ENCODE measurements at regions not wholly inside any gene's neighbourhood (a gene's known extent, or its start where the extent isn't known, plus 50 kb on each side); places are given as distances from the start of the nearest gene placed in this dataset.

DNA sequence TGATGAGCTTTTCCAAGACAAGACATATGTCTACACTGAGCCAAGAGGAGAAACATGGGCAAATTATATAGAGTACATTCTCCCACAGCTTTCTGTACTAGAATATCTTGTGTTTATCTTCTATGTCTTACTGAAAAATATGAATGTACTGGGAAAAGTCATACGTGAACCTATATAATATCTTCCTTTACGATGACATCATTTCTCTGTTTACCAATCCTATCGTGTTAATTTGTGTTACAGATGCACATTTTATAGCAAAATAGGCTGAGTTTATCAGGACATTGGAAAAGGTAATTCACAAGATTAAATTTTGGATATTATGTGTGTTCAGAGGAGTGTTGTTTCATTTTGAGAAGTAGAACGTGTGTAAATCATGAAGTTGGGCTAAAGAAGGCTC, 452.5 kb upstream of the THRB start:
- DNase-seq, result no peak

- no peak for DNase-seq
Observed at GRCh38 chr3:24951180-24951579, 456.5 kb upstream of the THRB start.

DNA sequence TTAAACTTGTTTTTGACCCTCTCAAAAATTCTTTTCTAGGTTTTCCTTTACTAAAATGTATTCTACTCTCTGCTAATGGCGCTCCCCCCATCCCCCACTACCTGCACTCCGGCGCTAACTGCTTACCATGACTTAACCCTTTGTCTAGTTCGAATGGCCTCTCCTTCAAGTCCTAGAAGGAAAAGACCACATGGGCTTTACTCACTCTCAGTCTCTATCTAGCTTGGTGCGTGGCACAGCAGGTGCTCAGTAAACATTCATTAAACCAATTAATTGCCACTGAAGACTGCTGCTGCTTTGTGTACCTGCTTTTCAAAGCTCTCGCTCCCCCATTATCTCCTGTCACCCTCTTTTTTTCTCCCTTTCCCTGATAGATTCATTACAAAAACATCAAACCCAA, 457.7 kb upstream of the THRB start:
- no peak for DNase-seq

- no peak for DNase-seq
Observed at GRCh38 chr3:24953060-24953771, 458.6 kb upstream of the THRB start.

GRCh38 chr3:24956613-24957012, 462.0 kb upstream of the THRB start:
- no peak for DNase-seq

DNA sequence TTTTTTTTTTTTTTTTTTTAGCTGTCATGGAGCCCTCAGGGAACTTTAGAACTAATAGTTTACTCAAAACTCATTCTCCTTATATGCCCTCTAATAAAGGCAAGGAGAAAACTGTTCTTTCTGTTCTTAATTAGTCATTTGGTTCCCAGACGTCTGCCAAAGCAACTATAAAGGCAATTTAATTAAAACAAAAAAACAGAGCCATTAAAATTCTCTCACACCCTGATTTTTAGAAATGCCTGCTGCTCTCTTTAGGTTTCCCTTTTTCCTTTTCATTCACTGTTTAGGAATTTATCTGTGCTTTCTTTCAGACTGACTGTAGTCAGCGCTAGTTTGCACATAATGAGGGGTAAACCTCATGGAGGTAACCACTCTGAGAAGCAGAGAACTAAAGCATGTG, 463.6 kb upstream of the THRB start:
- no peak for DNase-seq

DNA sequence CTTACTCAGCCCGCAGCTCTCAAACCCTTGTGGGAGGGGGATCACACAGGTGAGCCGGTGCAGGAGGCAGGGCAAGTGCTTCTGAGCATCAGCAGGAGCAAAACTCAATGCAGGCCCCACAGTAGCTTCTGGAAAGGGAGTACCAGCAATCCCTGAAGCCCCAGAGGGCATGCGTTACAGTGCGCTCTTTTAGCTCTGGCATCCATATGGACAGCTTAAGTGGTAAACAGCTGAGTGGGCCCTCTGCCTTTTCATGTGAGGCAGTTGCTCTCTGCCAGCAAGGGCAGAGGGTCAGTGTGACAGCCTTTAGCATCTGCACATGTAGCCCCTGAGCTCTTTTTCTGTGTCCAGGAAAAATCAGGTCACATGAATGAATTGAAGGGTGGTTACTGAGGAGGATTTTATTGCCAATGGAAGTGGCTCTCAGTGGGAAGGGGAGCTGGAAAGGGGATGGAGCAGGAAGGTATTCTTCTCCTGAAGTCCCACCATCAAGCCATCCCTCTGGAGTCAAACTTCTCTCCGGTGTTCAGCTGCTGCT, 464.3 kb upstream of the THRB start:
- no peak for DNase-seq

GRCh38 chr3:24963762-24964625, 464.1 kb upstream of the RARB start:
- DNase-seq, result no peak

- DNase-seq, result no peak
Observed at GRCh38 chr3:24965706-24966385, 462.2 kb upstream of the RARB start.

DNA sequence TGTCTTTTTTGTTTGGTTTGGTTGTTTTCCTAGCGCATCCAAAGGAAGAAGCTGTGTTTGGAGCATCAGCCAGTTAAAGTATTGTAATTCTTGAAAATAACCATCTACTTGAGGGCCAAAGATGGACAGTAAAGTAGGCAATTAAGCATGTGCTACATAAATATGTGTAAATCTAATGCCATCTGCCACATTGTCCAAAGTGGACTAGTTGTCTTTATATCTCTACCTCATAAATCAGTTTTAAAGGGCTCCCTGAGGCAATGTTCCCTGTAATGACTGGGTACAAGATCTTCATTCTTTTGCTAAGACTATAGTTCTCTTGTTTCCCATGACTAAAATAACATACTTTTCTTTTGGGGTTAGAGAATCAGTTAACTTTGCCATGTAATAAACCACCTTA, 460.0 kb upstream of the RARB start:
- no peak for DNase-seq

DNA sequence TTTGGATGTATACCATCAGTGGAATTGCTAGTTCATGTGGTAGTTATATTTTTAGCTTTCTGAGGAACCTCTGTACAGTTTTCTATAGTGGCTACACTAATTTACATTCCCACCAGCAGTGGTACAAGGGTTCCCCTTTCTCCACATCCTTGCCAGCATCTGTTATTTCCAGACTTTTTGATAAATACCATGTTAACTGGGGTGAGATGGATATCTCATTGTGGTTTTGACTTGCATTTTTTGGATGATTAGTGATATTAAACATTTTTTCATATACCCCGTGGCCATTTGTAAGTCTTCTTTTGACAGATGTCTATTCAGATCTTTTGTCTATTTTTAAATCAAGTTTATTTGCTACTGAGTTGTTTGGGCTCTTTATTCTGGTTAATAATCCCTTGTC, 455.6 kb upstream of the RARB start:
- no peak for DNase-seq

DNA sequence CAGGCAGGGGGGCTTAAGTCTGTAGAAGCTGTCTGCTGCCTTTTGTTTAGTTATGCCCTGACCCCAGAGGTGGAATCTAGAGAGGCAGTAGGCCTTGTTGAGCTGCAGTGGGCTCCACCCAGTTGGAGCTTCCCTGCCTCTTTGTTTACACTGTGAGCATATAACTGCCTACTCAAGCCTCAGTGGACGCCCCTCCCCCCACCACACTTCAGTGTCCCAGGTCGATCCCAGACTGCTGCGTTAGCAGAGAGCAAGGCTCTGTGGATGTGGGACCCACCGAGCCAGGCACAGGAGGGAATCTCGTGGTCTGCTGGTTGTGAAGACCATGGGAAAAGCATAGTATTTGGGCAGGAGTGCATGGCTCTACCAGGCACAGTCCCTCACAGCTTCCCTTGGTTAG, 446.8 kb upstream of the RARB start:
- no peak for DNase-seq

GRCh38 chr3:24981924-24982323, 446.1 kb upstream of the RARB start:
- DNase-seq, result no peak

DNA sequence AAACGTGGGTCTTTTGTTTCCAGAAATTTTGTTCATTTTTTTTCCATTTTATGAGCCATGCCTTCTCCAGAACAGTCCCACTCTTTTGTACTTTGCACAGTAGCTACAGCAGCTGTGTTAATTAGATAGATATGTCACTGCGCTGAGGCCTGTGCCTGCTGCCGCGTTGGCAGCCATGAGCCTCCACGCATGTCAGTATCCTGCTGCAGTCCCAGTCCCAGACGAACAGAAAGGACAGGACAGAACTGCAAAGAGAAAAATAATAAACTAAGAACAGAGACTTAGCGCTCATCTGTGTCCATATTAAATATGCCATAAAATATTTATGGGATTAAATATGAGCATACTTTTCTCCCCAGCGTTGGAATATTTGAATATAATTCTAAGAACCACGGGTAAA, 442.4 kb upstream of the RARB start:
- no peak for DNase-seq

DNA sequence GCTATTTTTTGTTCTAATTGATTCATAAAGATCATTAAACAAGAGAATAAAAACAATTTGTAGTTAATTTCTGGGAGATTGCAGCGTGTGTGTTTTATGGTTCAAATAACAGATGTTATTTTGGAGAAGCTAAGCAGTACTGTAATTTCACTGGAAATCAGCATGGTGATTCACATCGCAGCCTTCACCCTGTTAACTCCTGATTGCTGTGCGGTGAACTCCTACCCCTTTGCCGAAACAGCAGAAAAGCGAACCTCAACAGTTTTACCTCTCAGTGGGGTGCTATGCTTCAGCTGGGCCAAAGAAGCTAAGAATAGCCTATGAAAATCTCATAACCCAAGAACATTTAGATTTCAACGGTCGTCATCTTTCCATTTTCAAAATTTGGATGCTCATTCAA, 441.5 kb upstream of the RARB start:
- DNase-seq, result no peak

- no peak for DNase-seq
Observed at GRCh38 chr3:24999357-24999756, 428.7 kb upstream of the RARB start.

- no peak for DNase-seq
Observed at GRCh38 chr3:25000971-25001591, 427.0 kb upstream of the RARB start.

- DNase-seq, result no peak
Observed at GRCh38 chr3:25002052-25002451, 426.0 kb upstream of the RARB start.

- DNase-seq, result no peak
Observed at GRCh38 chr3:25007974-25008658, 419.9 kb upstream of the RARB start.

DNA sequence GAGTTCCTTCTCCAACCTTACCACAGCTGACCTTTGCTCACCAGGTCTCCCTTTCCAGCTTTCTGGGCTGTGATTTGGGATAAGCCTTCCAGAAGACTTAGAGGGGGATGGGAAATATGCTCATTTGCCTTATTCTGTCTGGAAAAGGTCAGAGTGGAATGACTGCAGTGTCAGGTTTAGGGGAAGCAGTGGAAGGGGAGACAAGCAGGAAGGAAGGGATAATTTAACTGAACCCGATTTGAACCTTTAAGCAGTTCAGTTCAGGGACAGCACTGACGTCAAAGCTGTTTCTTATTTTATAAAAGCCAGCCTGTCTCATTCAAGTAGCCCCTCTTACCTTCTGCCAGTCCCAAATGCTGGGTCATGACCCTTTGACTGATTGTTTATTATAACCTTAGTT, 418.4 kb upstream of the RARB start:
- no peak for DNase-seq

DNA sequence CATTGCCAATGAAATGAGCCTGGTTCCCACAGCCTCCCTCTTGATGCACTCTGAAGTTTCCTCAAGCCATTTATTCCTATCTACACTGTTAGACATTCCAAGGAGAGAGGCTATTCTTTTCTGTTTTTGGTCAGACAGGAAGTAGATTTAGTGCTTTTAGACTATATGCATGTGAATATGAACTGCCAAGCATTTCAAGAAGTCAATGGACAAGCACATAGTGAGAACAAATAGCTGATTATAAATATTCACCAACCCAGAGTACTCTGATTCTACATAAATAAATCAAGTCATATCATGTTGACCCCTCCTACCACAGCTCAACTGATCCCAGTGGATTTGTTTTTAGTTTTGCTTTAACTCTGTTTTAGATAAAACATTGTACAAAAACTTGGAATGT, 412.5 kb upstream of the RARB start:
- DNase-seq, result no peak

DNA sequence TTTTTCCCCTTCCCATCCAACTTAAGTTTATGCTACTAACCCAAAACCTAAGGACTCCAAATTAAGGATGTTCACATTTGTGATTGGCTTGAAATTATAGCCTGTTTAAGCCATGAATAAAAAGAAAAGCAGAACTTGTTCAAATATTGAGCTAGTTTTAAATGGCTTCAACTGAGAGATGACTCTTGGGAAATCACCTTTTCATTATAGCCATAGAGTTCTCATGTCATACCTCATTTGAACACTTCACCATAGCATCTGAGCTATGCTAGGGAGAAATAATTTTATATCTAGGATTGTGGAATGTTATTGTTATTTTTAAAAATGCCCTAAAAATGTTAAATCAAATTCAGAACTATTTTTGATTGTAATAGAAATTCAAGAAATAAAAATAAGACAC, 409.2 kb upstream of the RARB start:
- no peak for DNase-seq

DNA sequence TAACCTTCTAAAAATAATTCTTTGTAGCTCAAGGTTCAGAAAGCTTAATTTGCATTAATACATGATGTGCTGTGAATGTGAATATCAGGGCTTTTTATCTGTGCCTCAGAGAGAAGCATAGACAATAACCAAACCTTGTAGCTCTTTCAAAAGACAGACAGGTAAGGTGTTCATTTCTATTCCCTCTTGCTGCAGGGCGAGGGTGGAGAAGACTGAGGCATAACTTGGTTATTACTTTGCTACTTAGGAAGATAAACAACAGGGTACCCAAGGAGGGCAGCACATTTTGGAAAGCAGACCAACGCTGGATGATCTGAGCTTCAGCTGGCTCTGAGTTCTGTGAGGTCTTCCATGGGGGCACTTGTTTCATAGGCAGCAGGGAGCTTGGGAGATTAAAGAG, 408.6 kb upstream of the RARB start:
- no peak for DNase-seq
